IPS-15b (cell line): ENCODE measurements at regions not wholly inside any gene's neighbourhood (a gene's known extent, or its start where the extent isn't known, plus 50 kb on each side); places are given as distances from the start of the nearest gene placed in this dataset.
"Not testable (repeated sequence)": the region's sequence is repeated elsewhere in the genome, so short reads cannot be mapped to it uniquely, and the experiment has no call there.

Experiments
- H3K27me3 ChIP-seq: one replicate; pipeline ENCODE4 v1.6.1; 2013; ENCODE audit warnings: low read length; ENCODE audit not compliant: control insufficient read depth, insufficient read depth
- H3K36me3 ChIP-seq: one replicate; pipeline ENCODE4 v1.6.1; 2013; ENCODE audit warnings: low read length; ENCODE audit not compliant: control insufficient read depth, insufficient read depth
- H3K4me1 ChIP-seq: one replicate; pipeline ENCODE4 v1.6.1; 2013; ENCODE audit warnings: mild to moderate bottlenecking, low read length; ENCODE audit not compliant: control insufficient read depth, insufficient read depth
- H3K4me3 ChIP-seq: one replicate; pipeline ENCODE4 v1.5.1; 2013; ENCODE audit warnings: low read depth, low read length
- H3K9ac ChIP-seq: one replicate; pipeline ENCODE4 v1.6.1; 2013; ENCODE audit warnings: low read depth, mild to moderate bottlenecking, low read length
- H3K9me3 ChIP-seq: one replicate; pipeline ENCODE4 v1.6.1; 2013; ENCODE audit warnings: mild to moderate bottlenecking, low read length; ENCODE audit not compliant: control insufficient read depth, insufficient read depth

DNA sequence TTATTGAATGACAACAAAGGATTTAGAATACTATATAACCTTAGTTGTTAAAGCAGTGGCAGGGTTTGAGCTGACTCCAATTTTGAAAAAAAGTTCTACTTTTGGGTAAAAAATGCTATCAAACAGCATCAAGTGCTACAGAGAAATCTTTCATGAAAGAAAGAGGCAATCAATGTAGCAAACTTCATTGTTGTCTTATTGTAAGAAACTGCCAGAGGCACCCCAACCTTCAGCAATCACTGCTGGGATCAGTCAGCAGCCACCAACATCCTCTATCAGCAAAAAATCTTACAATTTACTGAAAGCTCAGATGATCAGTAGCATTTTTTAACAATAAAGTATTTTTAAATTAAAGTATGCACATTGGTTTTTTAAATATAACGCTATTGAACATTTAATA is 4754.7 kb upstream of the OR11H1 start:
- H3K36me3 ChIP-seq, H3K9ac ChIP-seq, H3K27me3 ChIP-seq, H3K4me3 ChIP-seq, H3K4me1 ChIP-seq: not testable (repeated sequence)
- peaks cover 39% of the 10 kb centered on the region for H3K9me3 ChIP-seq

DNA sequence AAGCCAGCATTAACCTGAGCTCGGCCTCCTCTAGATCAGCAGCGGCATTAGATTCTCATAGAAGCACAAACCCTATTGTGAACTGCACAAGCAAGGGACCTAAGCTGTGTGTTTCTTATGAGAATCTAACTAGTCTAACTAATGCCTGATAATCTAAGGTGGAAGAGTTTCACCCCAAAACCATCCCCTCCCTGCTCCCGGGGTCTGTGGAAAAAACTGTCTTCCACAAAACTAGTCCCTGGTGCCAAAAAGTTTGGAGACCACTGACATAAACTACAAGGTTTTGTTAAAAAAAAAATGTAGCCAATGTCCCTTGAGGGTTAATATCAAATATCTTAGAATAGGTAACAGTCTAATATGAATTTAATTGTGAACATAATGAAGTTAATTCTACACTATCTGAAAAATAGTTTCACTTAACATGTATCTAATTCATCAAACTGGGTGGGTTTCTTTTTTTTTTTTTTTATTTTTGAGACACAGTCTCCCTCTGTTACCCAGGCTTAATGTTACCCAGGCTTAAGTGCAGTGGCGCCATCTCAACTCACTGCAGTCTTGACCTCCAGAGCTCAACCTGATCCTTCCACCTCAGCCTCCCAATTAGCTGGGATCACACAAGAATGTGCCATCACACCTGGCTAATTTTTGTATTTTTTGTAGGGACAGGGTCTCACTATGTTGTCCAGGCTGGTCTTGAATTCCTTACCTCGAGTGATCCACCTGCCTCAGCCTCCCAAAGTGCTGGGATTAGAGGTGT is 4752.2 kb upstream of the OR11H1 start:
- H3K9ac ChIP-seq, H3K27me3 ChIP-seq, H3K36me3 ChIP-seq, H3K4me3 ChIP-seq, H3K4me1 ChIP-seq: not testable (repeated sequence)
- H3K9me3 ChIP-seq: peaks cover 47% of the 10 kb centered on the region

DNA sequence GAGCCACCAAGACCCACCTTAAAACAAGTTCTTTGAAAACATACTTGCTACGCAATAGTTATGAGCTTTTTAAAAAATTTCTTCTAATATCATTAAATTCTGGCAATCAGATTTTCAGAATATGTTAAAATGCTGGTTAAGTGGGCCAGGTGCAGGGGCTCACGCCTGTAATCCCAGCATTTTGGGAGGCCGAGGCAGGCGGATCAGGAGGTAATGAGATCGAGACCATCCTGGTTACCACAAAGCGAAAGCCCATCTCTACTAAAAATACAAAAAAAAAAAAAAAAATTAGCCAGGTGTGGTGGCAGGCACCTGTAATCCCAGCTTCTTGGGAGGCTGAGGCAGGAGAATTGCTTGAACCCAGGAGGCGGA is 4751.6 kb upstream of the OR11H1 start:
- H3K36me3 ChIP-seq, H3K4me3 ChIP-seq, H3K27me3 ChIP-seq, H3K9ac ChIP-seq, H3K4me1 ChIP-seq: not testable (repeated sequence)
- H3K9me3 ChIP-seq: peaks cover 49% of the 10 kb centered on the region

DNA sequence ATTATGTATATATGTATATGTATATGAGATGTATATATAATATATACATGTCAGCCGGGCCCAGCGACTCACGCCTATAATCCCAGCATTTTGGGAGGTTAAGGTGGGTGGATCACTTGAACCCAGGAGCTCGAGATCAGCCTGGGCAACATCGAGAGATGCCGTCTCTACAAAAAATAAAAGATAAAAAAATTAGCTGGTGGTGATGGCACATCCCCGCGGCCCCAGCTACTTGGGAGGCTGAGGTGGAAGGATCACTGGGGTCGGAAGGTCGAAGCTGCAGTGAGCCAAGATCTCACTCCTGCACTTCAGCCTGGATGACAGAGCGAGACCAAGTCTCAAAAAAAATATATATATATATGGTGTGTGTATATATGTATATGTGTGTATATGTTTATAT is 4750.3 kb upstream of the OR11H1 start:
- not testable (repeated sequence) for H3K4me3 ChIP-seq, H3K36me3 ChIP-seq, H3K9ac ChIP-seq, H3K27me3 ChIP-seq, H3K4me1 ChIP-seq
- peaks cover 61% of the 10 kb centered on the region for H3K9me3 ChIP-seq

DNA sequence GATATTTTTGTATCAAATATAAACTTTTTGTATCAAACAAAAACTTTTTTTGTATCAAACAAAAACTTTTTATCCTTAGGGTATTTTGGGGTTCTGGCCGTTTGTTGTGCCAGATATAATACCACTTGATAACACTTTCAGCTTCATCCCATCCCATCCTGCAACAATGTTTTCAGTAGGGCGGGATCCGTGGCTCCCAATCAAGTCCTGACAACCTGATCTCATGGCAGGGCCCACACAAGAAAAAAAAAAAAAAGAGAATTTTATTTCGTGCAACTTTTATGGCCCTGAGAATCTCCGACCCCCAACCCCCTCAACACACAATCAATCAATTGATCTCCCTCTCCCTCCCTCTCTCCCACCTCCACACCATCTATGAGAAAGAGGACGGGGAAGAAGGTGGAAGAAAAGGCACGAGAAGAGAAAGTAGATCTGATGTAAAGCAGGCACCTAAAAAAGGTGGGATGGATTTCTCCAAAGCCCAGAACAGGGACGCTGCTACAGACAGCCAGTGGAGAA is 4749.6 kb upstream of the OR11H1 start:
- H3K4me1 ChIP-seq: no peaks in the 10 kb centered on the region
- no peak overlapping the region for H3K4me3 ChIP-seq
- no peak overlapping the region for H3K9ac ChIP-seq
- no peaks in the 10 kb centered on the region for H3K27me3 ChIP-seq
- peaks cover 62% of the 10 kb centered on the region for H3K9me3 ChIP-seq
- no peaks in the 10 kb centered on the region for H3K36me3 ChIP-seq

DNA sequence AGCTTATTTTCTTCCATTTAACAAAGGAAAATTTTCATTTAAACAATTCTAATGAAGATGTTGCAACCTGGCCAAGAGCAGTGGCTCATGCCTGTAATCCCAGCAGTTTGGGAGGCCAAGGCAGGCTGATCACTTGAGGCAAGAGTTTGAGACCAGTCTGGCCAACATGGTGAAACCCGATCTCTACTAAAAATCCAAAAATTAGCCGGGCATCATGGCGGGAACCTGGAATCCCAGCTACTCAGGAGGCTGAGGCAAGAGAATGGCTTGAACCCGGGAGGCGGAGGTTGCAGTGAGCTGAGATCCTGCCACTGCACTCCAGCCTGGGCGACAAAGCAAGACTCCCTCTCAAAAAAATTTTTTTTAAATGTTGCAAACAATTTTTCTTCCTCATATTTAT is 4748.8 kb upstream of the OR11H1 start:
- H3K4me3 ChIP-seq, H3K9ac ChIP-seq, H3K4me1 ChIP-seq, H3K36me3 ChIP-seq, H3K27me3 ChIP-seq: not testable (repeated sequence)
- H3K9me3 ChIP-seq: peaks cover 61% of the 10 kb centered on the region

DNA sequence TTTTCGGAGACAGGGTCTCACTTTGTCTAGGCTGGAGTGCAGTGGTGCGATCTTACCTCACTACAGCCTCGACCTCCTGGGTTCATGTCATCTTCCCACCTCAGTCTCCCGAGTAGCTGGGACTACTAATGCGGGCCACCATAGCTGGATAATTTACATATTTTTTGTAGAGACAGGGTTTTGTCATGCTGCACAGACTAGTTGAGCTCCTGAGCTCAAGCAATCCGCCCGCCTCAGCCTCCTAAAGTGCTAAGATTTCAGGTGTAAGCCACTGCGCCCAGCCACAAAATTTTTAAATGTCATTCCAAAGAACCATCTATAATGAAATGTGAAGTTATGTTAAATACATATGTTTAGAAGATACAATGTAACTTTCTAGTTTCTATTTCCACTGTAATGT is 4747.7 kb upstream of the OR11H1 start:
- H3K9me3 ChIP-seq: peaks cover 55% of the 10 kb centered on the region
- H3K36me3 ChIP-seq: no peaks in the 10 kb centered on the region
- H3K27me3 ChIP-seq: no peaks in the 10 kb centered on the region
- no peaks in the 10 kb centered on the region for H3K4me1 ChIP-seq
- H3K4me3 ChIP-seq: no peak overlapping the region
- no peak overlapping the region for H3K9ac ChIP-seq

DNA sequence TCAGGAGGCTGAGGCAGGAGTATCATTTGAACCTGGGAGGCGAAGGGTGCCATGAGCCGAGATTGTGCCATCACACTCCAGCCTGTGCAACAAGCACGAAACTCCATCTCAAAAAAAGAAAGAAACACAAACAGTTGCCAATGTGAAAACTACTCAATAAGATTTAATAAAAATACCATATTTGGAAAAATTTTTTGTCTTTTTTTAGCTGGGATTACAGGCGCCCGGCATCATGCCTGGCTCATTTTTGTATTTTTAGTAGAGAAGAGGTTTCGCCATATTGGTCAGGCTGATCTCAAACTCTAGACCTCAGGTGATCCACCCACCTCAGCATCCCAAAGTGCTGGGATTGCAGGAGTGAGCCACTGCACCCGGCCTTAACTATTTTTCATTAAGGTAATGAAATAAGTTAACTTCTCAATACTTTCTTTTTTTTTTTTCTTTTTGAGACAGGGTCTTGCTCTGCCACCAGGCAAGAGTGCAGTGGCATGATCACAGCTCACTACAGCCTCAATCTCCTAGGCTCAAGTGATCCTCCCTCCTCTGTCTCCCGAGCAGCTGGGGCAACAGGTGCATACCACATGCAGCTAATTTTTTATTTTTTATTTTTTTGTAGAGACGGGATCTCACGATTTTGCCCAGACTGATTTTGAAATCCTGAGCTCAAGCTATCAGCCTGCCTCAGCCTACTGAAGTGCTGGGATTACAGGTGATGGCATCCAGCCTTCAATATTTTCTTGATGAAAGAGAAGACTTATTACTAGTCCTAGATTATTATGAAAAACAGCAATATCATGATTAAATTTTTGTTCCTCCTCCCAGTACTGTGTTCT is 4746.2 kb upstream of the OR11H1 start:
- no peak overlapping the region for H3K9ac ChIP-seq
- peaks cover 45% of the 10 kb centered on the region for H3K9me3 ChIP-seq
- no peaks in the 10 kb centered on the region for H3K36me3 ChIP-seq
- H3K4me3 ChIP-seq: no peak overlapping the region
- no peaks in the 10 kb centered on the region for H3K4me1 ChIP-seq
- no peaks in the 10 kb centered on the region for H3K27me3 ChIP-seq
